CD4-positive, alpha-beta T cell (primary cell): ENCODE measurements at regions not wholly inside any gene's neighbourhood (a gene's known extent, or its start where the extent isn't known, plus 50 kb on each side); places are given as distances from the start of the nearest gene placed in this dataset.
"Not testable (repeated sequence)": the region's sequence is repeated elsewhere in the genome, so short reads cannot be mapped to it uniquely, and the experiment has no call there.

ENCODE experiments used
- ATAC-seq: fragments of 200-7000 bp; cut with Tn5 transposase; one replicate; pipeline ENCODE4 v1.10.0; 2022; ENCODE audit warnings: mild to moderate bottlenecking; ENCODE audit not compliant: poor library complexity
- CTCF ChIA-PET: fragments of 350-600 bp; sonication (Branson Sonifier 250); formaldehyde crosslinking; loops from one replicate; lab custom pipeline; 2021; ENCODE audit warnings: antibody characterized with exemption, inconsistent platforms; lab: Charles Lee
- POLR2A ChIA-PET: fragments of 350-600 bp; sonication (Branson Sonifier 250); formaldehyde crosslinking; loops from one replicate; lab custom pipeline; 2021; ENCODE audit warnings: antibody characterized with exemption, inconsistent platforms; lab: Charles Lee
- DNase-seq, 14 experiments: peaks; one replicate each; pipeline ENCODE4 v3.0.0-alpha.2; 2013 to 2020; ENCODE audit warnings: mixed read lengths in 2 of 14
- H3K27ac ChIP-seq, 2 donors: one replicate each; pipeline versions ENCODE4 v1.5.1 to v1.7.0; 2013; ENCODE audit warnings: low read length in 2 of 2, low read depth in 1 of 2, mild to moderate bottlenecking in 1 of 2
- H3K27me3 ChIP-seq, 2 experiments: 1 replicate in 1 of 2; 2 replicates in 1 of 2; pipeline versions ENCODE4 v1.6.1 to v1.7.0; 2013; ENCODE audit warnings: low read length in 2 of 2, control low read depth in 1 of 2, mild to moderate bottlenecking in 1 of 2, moderate library complexity in 1 of 2; ENCODE audit not compliant: insufficient read depth in 2 of 2, control insufficient read depth in 1 of 2
- H3K36me3 ChIP-seq: one replicate; pipeline ENCODE4 v1.6.1; 2013; ENCODE audit warnings: low read length, control low read depth; ENCODE audit not compliant: insufficient read depth
- H3K4me1 ChIP-seq: one replicate; pipeline ENCODE4 v1.6.1; 2013; ENCODE audit warnings: low read length, control low read depth; ENCODE audit not compliant: insufficient read depth
- H3K4me3 ChIP-seq: one replicate; pipeline ENCODE4 v1.5.1; 2013; ENCODE audit warnings: mild to moderate bottlenecking, low read length, moderate library complexity
- H3K9me3 ChIP-seq, 2 experiments: 1 replicate in 1 of 2; 2 replicates in 1 of 2; pipeline versions ENCODE4 v1.6.1 to v1.7.0; 2013; ENCODE audit warnings: low read length in 2 of 2, mild to moderate bottlenecking in 2 of 2, control low read depth in 1 of 2, moderate library complexity in 1 of 2; ENCODE audit not compliant: control insufficient read depth in 1 of 2, insufficient read depth in 1 of 2
- H3K27ac Mint-ChIP-seq: one replicate; pipeline ENCODE4 v1.8.0; 2020; ENCODE audit warnings: mixed read lengths
- H3K27me3 Mint-ChIP-seq: one replicate; pipeline ENCODE4 v1.8.0; 2021; ENCODE audit warnings: mixed read lengths
- H3K36me3 Mint-ChIP-seq: one replicate; pipeline ENCODE4 v1.8.0; 2021; ENCODE audit warnings: low read depth, mixed read lengths
- H3K4me1 Mint-ChIP-seq: one replicate; pipeline ENCODE4 v1.8.0; 2021; ENCODE audit warnings: low read depth, mixed read lengths
- H3K4me3 Mint-ChIP-seq: one replicate; pipeline ENCODE4 v1.8.0; 2020; ENCODE audit warnings: mild to moderate bottlenecking, mixed read lengths
- H3K9me3 Mint-ChIP-seq: one replicate; pipeline ENCODE4 v1.8.0; 2020; ENCODE audit warnings: mixed read lengths
- CTCF ChIP-seq: fragments of 200-600 bp; IDR thresholded peaks from one replicate; pipeline ENCODE4 v1.8.0; 2022; ENCODE audit warnings: antibody characterized with exemption, mild to moderate bottlenecking
- intact Hi-C, 2 experiments: fragments of 100-400 bp; cut with DNase I in 1 of 2; cut with micrococcal nuclease in 1 of 2; formaldehyde crosslinking; loops; one replicate each; pipeline versions ENCODE4 v1.15.1 to v1.9.0; 2023 to 2025; cut with DNase I, micrococcal nuclease

DNA sequence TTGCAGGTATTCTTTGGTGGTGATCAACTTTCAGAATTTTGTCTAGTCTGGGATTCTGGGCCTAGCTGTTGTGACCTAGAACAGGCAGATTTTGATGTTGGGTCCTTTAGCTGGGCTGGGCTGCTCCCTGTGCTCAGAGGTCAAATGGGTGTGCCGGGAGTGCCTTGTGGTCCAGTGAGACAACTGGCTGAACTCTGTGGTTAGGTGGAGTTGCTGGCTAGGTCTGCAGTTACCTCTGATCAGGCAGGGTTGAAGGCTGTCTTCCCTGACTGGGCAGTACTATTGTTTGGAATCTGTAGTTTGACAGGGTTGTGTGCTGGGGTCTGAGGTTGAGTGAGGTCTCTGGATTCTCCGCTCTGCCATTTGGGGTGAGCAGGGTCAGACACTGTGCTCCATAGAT lies 599.3 kb downstream of the RAPGEF2 start:
- Histone ChIP-seq H3K4me3 (no peak overlapping the region), H3K27ac (no peak overlapping the region), H3K4me1 (no peaks in the 10 kb centered on the region), H3K27me3 (no peaks in the 10 kb centered on the region), H3K9me3 (no peaks in the 10 kb centered on the region), H3K36me3 (no peaks in the 10 kb centered on the region)
- Mint-ChIP-seq H3K36me3 (no peaks in the 10 kb centered on the region), H3K4me1 (no peaks in the 10 kb centered on the region), H3K4me3 (no peak overlapping the region), H3K27me3 (no peaks in the 10 kb centered on the region), H3K27ac (no peak overlapping the region), H3K9me3 (peaks cover 9% of the 10 kb centered on the region)
- ChIA-PET CTCF (no interaction called here), POLR2A (no interaction called here)
- ATAC-seq (no peak), DNase-seq (no peak)
- no peak for TF ChIP-seq CTCF
- intact Hi-C loops = no loop called here

GRCh38 chr4:159705334-159705733 lies 602.5 kb downstream of the RAPGEF2 start:
- DNase-seq (no peak), ATAC-seq (no peak)
- CTCF ChIA-PET = no interaction called here
- H3K4me1 Mint-ChIP-seq = no peaks in the 10 kb centered on the region
- peaks cover 12% of the 10 kb centered on the region for H3K9me3 Mint-ChIP-seq
- intact Hi-C loops = no loop called here
- H3K27me3 Mint-ChIP-seq = no peaks in the 10 kb centered on the region
- no peak for TF ChIP-seq CTCF
- no peak overlapping the region for H3K27ac ChIP-seq
- no peak overlapping the region for H3K27ac Mint-ChIP-seq
- H3K4me3 Mint-ChIP-seq = no peak overlapping the region
- no peak overlapping the region for H3K4me3 ChIP-seq
- H3K36me3 ChIP-seq = no peaks in the 10 kb centered on the region
- no peaks in the 10 kb centered on the region for H3K27me3 ChIP-seq
- POLR2A ChIA-PET = no interaction called here
- no peaks in the 10 kb centered on the region for H3K9me3 ChIP-seq
- H3K4me1 ChIP-seq = no peaks in the 10 kb centered on the region
- H3K36me3 Mint-ChIP-seq = no peaks in the 10 kb centered on the region

GRCh38 chr4:159706704-159707103 lies 603.8 kb downstream of the RAPGEF2 start:
- H3K27ac ChIP-seq = no peak overlapping the region
- no peaks in the 10 kb centered on the region for H3K36me3 Mint-ChIP-seq
- H3K27me3 ChIP-seq = no peaks in the 10 kb centered on the region
- H3K9me3 Mint-ChIP-seq = peaks cover 7% of the 10 kb centered on the region
- DNase-seq (no peak), ATAC-seq (no peak)
- no peaks in the 10 kb centered on the region for H3K4me1 Mint-ChIP-seq
- CTCF ChIA-PET = no interaction called here
- H3K9me3 ChIP-seq = no peaks in the 10 kb centered on the region
- no peaks in the 10 kb centered on the region for H3K36me3 ChIP-seq
- POLR2A ChIA-PET = no interaction called here
- no peak overlapping the region for H3K4me3 Mint-ChIP-seq
- H3K4me1 ChIP-seq = no peaks in the 10 kb centered on the region
- H3K27ac Mint-ChIP-seq = no peak overlapping the region
- H3K27me3 Mint-ChIP-seq = no peaks in the 10 kb centered on the region
- no peak for TF ChIP-seq CTCF
- intact Hi-C loops = no loop called here
- H3K4me3 ChIP-seq = no peak overlapping the region

GRCh38 chr4:159715180-159715579 lies 612.3 kb downstream of the RAPGEF2 start:
- H3K36me3 Mint-ChIP-seq, intact Hi-C loops, H3K4me1 Mint-ChIP-seq, CTCF ChIA-PET, H3K4me3 ChIP-seq, H3K27ac ChIP-seq, H3K27me3 Mint-ChIP-seq, H3K4me3 Mint-ChIP-seq, H3K27me3 ChIP-seq, DNase-seq, POLR2A ChIA-PET, H3K9me3 Mint-ChIP-seq, H3K27ac Mint-ChIP-seq, ATAC-seq, H3K9me3 ChIP-seq, H3K4me1 ChIP-seq, H3K36me3 ChIP-seq: not testable (repeated sequence)
